Stimulated activated CD8-positive, alpha-beta memory T cell treated with anti-CD3 and anti-CD28 coated beads, Interleukin-7, amount 100 ng/mL, for 4 hours (primary cell): ENCODE measurements at regions not wholly inside any gene's neighbourhood (a gene's known extent, or its start where the extent isn't known, plus 50 kb on each side); places are given as distances from the start of the nearest gene placed in this dataset.
"Not testable (repeated sequence)": the region's sequence is repeated elsewhere in the genome, so short reads cannot be mapped to it uniquely, and the experiment has no call there.

Source experiments
- DNase-seq, 2 donors: peaks; one replicate each; pipeline ENCODE4 v3.0.0-alpha.2; 2020; ENCODE audit warnings: low read depth in 2 of 2

DNA sequence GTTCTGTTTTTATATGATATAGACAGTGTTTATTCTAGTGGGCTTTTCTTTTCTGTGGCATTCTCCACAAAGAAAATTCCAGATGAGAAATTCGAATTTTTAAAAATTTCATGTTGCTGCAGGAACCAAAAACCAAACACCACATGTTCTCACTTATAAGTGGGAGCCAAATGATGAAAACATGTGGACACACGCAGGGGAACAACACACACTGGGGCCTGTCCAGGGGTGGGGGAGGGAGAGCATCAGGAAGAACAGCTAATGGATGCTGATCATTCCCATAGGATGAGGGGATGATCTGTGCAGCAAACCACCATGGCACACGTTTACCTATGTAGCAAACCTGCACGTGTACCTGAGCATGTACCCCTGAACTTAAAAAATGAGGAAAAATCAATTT lies 499.0 kb upstream of the SLC35B3 start:
- no peak for DNase-seq

DNA sequence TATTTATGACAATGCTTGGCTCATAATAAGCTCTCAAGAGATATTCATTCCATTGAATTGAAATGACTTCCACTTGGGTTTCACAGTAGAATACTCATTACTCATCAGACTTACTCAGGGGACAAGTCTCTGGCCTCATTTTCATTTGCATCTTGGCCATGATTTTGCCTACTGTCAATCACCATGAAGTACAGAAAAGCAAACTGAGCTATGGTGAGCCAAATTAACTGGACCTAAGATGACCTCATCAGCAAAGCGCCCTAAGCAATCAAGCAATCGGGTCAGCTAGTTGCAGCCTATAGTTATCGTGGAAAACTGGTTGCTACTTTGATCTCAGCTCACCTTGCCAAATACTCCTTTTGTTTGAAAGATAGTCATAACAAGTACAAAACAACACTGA lies 494.7 kb upstream of the SLC35B3 start:
- DNase-seq = no peak

DNA sequence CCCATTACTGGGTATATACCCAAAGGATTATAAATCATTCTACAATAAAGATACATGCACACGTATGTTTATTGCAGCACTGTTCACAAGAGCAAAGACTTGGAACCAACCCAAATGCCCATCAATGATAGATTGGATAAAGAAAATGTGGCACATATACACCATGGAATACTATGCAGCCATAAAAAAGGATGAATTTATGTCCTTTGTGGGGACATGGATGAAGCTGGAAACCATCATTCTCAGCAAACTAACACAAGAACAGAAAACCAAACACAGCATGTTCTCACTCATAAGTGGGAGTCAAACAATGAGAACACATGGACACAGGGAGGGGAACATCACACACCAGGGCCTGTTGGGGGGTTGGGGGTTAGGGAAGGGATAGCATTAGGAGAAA lies 484.9 kb upstream of the SLC35B3 start:
- DNase-seq = not testable (repeated sequence)

DNA sequence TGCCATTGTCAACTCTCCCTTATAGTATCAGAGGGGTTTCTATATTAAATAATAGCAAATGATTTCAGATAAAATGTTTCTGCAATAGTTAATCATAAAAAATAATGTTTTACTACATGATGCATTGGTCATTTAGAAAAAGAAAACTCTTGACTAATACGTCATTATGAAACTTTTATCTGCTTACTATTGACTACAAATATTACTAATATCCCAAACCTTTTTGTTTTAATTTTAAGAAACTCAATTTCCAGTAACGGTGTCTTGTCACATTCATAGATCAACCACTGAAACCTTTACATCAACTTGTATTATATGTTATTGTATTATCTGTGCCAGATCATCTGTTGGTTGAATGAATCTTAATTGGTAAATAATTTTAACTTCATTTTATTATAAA lies 482.9 kb upstream of the SLC35B3 start:
- DNase-seq = no peak

DNA sequence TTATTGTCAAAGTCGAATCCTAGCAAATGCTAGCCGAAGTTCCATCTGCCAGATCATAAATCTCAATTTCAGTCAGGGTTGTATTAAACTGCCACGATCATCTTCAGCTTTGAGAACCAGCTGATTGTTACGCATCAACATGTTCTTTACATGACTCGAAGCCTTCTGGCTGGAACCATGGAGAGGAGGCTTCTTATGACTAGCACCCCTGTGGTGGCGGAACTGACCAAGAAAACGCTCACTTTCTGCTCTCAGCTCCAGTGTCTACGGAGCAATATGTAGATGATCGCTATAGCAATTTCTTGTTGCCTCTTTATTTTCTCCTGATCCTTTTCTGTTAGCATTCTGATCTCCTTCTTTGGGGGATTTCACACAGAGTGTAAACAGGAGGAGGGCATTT lies 479.4 kb upstream of the SLC35B3 start:
- DNase-seq = no peak

DNA sequence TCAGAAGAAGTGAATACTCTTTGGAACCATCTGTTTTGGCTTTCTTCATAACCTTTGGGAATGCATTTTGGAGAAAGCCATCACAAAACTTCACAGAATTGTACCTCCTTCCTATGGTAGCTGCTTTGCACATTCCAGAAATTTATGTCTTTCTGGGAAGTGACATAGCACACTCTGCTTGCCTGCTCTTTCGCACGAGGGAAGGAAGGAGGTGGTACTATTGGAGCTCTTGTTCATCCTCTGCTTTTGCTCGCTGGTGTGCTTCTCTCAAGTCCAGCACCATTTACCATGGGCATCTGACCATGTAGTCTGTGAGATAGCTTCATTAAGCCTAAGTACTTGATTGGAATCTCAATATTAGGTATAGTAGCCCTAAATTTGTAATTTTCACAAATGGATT lies 473.3 kb upstream of the SLC35B3 start:
- no peak for DNase-seq

DNA sequence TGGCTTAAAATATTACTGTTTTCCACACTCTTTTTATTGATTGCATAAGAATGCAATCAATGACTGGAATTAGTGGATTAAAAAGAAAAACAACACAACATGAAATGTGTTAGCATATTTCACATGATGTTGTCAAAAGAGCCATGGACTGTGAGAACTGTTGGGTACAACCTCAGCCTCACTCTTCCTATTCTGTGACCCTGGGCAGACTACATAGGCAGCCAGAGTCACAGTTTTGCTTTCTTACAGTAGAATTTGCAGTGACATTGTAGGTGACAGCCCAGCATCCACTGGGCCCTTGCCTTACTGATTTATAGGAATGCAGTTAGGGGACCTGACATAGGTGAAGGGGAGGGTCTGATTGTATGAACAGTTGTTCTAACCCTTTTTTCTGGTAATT lies 471.4 kb upstream of the SLC35B3 start:
- DNase-seq = no peak

DNA sequence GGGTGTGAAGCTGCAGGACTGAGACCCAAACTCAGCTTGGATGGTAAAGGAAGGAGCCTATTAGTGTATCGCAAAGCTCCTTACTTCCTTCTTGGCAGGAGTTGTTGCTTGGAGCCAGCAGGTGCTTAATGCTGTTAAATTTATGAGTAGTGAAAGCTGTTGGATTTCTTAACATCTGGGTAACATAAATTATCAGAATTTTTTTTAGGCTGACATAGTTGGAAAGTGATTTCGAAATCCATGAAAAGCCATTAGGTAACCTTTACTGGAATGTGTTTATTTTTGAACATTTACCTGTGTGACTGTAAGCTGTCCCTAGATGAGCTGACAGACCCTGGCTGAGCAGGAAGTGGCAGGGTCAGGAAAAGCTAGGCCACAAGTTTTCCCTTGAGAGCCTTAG lies 470.4 kb upstream of the SLC35B3 start:
- no peak for DNase-seq

DNA sequence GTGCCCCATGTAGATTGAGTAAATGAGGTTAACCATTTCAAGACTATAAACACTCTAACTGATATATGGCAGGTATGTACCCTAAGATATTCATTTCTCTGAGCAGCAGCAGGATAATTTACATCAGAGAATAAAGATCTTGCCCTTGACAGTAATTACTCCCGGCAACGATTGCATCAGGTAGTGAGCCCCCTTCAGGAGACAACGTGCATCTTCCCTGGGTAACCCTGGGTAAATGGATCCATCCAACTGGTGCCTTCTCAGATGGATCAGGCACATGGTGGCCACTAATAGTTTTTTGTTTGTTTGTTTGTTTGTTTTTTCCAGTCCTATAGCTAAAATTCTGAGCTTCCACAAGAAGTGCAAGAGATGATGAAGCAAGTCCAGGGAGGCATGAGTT lies 469.4 kb upstream of the SLC35B3 start:
- DNase-seq = no peak

DNA sequence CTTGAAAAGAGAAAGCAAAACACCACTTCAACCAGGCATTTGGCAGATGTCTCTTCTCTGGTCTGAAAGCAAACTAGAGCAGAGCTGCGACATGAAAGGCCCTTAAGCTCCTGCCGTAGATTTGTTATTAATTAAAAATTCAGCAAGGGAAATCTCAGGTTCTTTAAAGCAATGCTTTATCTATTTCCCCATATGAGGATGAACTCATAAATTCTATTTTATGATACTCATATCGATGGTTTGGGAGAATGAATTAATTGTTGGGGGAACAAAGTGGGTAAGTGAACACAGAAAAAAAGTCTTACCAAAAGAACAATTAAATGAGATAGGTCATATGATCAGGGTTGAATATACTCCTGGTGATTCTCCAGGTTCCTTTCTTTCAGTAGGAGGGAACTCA lies 464.7 kb upstream of the SLC35B3 start:
- no peak for DNase-seq

DNA sequence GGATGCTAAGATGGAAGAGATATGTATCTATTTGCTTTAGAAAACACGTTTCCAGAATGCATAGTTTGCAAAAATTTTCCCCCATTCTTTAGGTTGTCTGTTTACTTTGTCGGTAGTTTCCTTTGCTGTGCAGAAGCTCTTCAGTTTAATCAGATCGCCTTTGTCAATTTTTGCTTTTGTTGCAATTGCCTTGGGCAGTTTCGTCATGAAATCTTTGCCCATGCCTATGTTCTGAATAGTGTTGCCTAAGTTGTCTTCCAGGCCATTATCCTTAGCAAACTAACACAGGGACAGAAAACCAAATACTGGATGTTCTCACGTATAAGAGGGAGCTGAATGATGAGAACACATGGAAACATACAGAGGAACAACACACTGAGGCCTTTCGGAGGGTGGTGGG lies 454.2 kb upstream of the SLC35B3 start:
- DNase-seq = no peak

DNA sequence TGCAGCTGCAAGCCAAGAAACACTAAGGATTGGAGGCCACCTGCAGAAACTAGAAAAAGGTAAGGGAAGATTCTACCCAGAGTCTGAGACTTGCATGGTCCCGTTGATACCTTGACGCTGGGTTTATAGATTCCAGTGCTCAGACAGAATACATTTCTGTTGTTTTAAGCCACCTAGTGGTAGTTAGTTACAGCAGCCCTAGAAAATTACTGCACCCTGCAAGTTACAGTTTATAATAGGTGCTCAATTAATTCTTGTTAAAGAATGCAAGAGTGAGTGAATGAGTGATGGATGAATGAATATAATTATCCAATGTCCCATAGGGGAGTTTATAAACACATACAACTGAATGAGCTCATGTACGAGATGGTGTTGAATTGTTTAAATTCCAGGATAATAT lies 453.1 kb upstream of the SLC35B3 start:
- no peak for DNase-seq

DNA sequence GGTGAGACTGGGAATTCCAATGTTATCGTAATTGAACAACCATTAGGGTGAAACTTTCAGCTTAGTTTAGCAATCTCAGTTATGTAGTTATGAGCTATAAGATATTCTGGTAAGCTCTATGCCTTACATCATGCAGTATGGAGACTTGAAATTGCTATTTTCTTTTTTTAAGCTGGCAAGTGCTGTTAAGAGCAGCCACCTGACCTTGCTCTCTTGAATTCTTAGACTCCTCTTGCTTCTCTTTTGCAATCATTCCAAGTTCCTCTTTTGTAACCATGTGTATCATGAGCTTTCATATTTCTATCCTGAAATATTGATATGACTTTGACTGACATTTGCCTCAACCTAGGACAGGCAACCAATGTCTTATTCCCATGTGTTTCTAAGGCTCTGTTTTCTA lies 446.3 kb upstream of the SLC35B3 start:
- no peak for DNase-seq

DNA sequence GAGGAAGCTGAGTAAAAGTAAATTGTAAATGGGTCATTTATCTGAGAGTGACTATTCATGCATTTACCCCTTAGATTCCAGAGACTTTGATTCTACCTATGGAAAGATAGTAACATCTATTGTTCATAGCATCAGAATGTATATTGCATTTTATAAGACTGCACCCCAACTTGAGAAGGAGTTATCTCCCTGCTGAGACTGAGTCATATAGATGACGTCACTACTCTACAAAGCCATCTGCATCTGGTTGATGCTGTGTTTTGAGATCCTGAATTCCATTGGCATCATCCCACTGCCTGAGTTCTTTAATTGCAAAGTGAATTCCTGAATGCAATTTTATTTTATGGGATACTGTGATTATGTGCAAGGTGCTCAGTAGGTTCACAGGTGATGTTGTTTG lies 444.0 kb upstream of the SLC35B3 start:
- DNase-seq = no peak

DNA sequence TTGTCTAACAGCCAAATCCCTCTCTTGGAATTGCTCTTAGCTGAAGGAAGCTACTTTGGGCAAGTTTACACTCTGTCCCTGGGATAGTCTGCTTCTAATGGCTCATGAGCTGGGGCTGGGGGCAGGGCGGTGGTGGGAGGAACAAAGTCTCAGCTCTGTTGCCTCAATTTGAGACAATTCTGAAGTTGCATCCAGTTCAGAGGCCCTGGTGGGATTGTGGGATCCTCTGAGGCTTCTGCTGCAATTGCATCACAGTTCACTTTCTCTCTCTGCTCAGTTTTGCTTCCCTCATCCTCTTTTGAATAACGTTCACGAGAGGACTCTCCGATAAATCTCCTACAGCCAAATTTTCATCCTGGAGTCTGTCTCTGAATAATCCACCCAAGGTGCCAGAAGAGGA lies 440.6 kb upstream of the SLC35B3 start:
- no peak for DNase-seq

DNA sequence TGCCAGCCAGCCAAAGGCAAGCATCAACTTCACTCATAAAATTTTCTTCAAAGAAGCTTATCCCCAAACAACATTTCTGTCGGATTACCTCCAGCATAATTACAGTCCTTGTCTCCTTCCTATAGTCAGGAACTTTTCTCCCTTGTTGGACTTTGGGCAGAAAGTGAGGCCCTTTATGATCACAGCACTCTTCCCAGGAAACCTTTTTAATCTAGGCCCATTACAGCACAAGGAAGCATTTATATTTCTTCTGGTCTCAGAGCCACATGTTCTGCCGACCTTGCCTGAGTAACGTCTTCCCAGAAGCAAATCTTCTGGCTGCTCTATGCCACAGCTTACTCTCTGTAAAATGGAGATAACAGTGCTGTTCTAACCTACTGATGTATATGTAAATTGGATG lies 437.2 kb upstream of the SLC35B3 start:
- no peak for DNase-seq

DNA sequence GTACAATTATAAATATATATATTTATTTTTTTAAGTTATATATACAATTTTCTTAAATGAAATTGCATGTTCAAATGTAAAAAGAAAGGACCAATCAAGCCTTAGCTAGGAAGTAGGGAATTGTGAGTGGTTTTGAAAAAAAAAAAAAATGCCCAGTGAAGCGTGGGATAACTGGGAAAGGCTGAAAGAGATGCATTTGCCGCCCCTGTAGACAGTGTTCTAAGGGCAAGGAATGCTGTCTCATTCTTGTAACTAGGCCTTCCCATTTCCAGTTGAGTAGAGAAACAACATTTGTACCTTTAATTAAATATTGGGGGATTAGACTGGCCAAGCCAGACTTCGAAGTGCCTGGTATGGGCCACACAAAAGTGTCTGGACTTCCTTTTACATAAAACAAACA lies 430.1 kb upstream of the SLC35B3 start:
- DNase-seq = no peak

DNA sequence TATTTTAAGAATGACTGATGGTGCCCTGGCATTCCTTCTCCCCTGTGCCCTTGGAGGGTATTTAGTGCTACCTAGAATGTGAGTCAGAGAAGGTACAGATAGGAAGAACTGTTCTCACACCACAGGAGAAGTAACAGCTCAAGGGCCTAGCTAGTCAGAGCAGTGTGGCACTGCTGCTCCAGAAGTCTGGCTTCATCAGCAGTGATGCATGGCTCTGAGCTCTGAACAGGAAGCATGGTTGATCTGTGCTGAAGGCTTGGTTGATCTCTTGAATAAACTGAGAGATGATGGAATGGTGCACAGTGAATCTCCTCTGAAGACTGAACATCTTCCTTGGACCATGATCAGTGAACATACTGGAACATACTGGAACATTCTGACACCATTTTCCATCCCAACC lies 425.3 kb upstream of the SLC35B3 start:
- no peak for DNase-seq

DNA sequence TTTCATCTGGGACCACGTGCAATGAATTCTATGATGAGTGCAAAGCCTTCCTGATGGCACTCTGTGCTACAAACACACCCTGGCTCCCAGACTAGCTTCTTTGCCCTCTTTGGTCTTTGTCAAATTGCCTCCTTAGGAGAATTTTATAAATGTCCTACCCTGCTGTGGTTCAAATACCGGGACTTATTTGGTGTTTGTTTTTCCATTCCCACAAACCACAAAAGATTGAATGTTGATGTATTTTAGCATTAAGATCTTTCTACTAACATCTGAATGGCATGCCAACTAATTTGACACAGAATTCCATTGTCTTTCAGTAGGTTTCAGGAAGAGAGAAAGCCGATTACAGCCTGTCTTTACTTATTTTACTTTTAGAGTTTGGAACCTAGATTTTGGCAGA lies 424.2 kb upstream of the SLC35B3 start:
- no peak for DNase-seq

DNA sequence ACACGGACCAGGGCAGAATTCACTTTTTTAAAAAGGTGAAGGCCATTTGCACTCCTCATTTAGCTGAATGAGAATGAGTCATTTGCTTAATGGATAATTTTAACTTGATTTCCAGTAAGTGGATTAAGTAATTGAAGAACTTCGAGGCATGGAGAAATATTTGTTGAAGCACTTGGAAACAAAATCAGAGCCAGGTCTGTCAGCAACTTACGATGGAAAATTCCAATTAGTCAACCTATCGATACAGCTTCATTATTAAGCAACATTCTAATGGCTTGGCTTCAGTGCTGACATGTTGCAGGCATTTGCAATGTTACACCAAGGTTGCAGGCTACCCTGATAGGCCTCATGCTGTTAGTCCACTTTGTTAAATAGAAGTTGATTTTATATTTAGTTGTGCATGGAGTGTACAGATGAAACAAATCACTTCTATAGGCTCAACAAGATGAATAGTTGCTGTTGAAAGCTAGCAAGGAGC lies 423.5 kb upstream of the SLC35B3 start:
- no peak for DNase-seq

DNA sequence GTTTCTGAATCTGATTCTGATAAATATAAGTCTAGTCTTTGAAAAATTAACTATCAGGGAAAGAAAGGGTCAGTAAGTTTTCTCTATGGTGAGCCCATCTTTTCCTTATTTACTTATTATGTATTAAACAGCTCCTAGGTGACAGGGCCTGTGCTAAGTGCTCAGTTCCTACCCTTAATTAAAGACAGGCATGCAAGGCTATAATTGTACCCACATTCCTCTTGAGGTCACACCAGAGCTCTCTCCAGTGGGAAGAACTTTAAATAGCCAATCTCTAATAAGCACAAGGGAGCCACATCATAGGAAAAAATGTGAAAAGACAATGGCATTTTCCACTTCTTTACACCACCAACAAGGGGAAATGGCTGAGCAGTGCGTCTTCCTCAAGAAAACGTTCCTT lies 421.8 kb upstream of the SLC35B3 start:
- no peak for DNase-seq

DNA sequence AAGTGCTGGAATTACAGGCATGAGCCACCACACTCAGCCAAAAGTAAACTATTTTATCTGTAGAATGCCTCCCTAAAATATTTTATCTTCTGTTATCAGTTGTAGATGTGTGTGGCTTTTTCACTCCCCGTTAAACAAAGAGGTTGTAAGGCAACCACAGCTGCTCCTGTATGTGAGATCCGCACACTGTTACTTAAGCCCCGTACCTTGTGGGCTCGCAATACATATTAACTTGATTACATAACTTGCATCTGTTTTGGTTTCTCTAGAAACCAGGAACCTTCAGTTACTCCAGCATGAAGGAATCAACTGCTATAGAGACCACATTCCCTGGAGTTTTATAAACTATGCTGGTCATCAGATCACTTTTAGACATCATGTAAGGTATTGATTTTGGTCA lies 420.1 kb upstream of the SLC35B3 start:
- DNase-seq = no peak

DNA sequence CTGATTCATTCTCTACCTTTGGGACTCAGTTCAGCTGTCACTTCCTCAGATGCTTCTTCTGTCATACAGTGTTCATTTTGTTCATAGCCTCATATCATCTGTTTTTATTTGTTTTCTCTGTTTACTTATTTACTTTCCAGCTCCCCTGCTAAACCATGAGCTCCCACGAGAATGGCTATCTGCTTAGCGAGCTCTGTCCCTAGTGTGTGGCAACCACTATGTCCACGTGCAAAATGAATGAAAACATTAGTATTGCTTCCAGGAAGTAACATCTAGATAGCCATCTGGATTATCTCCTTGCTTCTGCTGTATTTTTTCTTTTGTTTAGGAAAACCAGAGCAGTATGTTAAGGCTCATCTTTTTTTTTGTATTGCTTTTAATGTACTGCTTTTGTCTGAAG lies 417.0 kb upstream of the SLC35B3 start:
- no peak for DNase-seq

DNA sequence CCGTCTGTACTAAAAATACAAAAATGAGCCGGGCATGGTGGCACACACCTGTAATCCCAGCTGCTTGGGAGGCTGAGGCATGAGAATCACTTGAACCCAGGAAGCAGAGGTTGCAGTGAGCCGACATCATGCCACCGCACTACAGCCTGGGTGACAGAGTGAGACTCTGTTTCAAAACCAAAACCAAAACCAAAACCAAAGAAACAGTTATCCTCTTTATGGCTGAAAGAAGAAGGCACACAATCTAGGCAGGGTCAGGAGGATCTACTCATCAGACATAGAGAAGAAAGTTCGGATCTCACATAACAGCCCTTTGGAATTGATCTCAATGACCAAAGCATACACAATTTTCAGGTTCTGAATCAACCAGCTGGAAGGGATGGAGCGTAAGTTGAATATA lies 411.3 kb upstream of the SLC35B3 start:
- not testable (repeated sequence) for DNase-seq

DNA sequence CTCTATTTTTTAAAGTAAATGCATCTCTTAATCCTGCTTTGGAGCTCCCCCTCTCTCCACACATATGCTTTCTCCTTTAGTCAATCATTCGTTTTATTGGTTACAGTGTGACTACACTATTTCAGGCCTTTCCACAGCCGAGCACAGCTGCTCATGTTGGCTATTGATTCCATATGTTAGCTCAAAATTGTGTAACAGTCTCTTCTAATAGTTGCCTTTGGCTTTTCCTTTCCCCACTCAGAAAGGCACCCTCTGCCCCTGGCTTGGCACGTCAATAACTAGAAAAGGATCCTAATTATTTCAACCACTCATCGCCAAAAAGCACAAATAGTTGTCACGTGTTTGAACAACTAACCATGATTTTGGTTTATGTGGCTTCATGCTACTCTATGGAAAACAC lies 410.3 kb upstream of the SLC35B3 start:
- no peak for DNase-seq
